HepG2 (cell line): ENCODE measurements at regions not wholly inside any gene's neighbourhood (a gene's known extent, or its start where the extent isn't known, plus 50 kb on each side); places are given as distances from the start of the nearest gene placed in this dataset.

Experiments
- CEBPG ChIP-seq: IDR thresholded peaks from 2 replicates; pipeline ENCODE4 v1.6.1; 2016
- ETV6 ChIP-seq: sonication (generic); formaldehyde crosslinking; conservative IDR thresholded peaks from 2 replicates; pipeline ENCODE4 v1.4.0; 2020; ENCODE audit warnings: missing genetic modification reagents
- KLF12 ChIP-seq: sonication (generic); formaldehyde crosslinking; IDR thresholded peaks from 2 replicates; pipeline ENCODE4 v1.4.0; 2020; ENCODE audit warnings: missing genetic modification reagents, borderline replicate concordance
- MED13 ChIP-seq: sonication (generic); formaldehyde crosslinking; IDR thresholded peaks from 2 replicates; pipeline ENCODE4 v1.5.0; 2020; ENCODE audit warnings: missing genetic modification reagents
- NR2C2 ChIP-seq: sonication (generic); formaldehyde crosslinking; IDR thresholded peaks from 2 replicates; pipeline ENCODE4 v1.4.0; 2020; ENCODE audit warnings: missing genetic modification reagents, mild to moderate bottlenecking, moderate library complexity, borderline replicate concordance
- TCF7 ChIP-seq: sonication (generic); IDR thresholded peaks from 2 replicates; pipeline ENCODE4 v1.6.1; 2016; ENCODE audit warnings: antibody characterized with exemption, low read depth
- TOE1 ChIP-seq: sonication (generic); formaldehyde crosslinking; IDR thresholded peaks from 2 replicates; pipeline ENCODE4 v1.4.0; 2020; ENCODE audit warnings: mild to moderate bottlenecking, missing genetic modification reagents
- ZNF317 ChIP-seq: sonication (generic); formaldehyde crosslinking; IDR thresholded peaks from 2 replicates; pipeline ENCODE4 v1.5.0; 2020; ENCODE audit warnings: mild to moderate bottlenecking, missing genetic modification reagents
- ZNF331 ChIP-seq: sonication (generic); formaldehyde crosslinking; IDR thresholded peaks from 2 replicates; pipeline ENCODE4 v1.4.0; 2020; ENCODE audit warnings: missing genetic modification reagents
- ZNF343 ChIP-seq: sonication (generic); formaldehyde crosslinking; IDR thresholded peaks from 2 replicates; pipeline ENCODE4 v1.4.0; 2020; ENCODE audit warnings: mild to moderate bottlenecking, missing genetic modification reagents
- ZNF543 ChIP-seq: sonication (generic); formaldehyde crosslinking; IDR thresholded peaks from 2 replicates; pipeline ENCODE4 v1.4.0; 2020; ENCODE audit warnings: mild to moderate bottlenecking, missing genetic modification reagents
- ZNF619 ChIP-seq: sonication (generic); formaldehyde crosslinking; IDR thresholded peaks from 2 replicates; pipeline ENCODE4 v1.4.0; 2020; ENCODE audit warnings: mild to moderate bottlenecking, missing genetic modification reagents
- ZNF749 ChIP-seq: sonication (generic); formaldehyde crosslinking; IDR thresholded peaks from 2 replicates; pipeline ENCODE4 v1.8.0; 2022; ENCODE audit warnings: mild to moderate bottlenecking, missing genetic modification reagents, moderate library complexity, borderline replicate concordance
- ZNF761 ChIP-seq: sonication (generic); formaldehyde crosslinking; conservative IDR thresholded peaks from 2 replicates; pipeline ENCODE4 v1.4.0; 2020; ENCODE audit warnings: mild to moderate bottlenecking, missing genetic modification reagents
- TF ChIP-seq, protein P1 (sequence below): sonication (generic); formaldehyde crosslinking; IDR thresholded peaks from 2 replicates; pipeline ENCODE4 v1.5.0; 2020; ENCODE audit warnings: missing genetic modification reagents, mild to moderate bottlenecking, borderline replicate concordance
- TF ChIP-seq, protein P2 (sequence below): sonication (generic); formaldehyde crosslinking; IDR thresholded peaks from 2 replicates; pipeline ENCODE4 v1.4.0; 2020; ENCODE audit warnings: missing genetic modification reagents
- TF ChIP-seq, protein P3 (sequence below): sonication (generic); formaldehyde crosslinking; IDR thresholded peaks from 2 replicates; pipeline ENCODE4 v1.4.0; 2020; ENCODE audit warnings: missing genetic modification reagents, borderline replicate concordance
- TF ChIP-seq, protein P4 (sequence below): IDR thresholded peaks from 2 replicates; pipeline ENCODE4 v1.6.1; 2016; ENCODE audit warnings: low read depth, missing genetic modification reagents, missing compliant biosample characterization

DNA sequence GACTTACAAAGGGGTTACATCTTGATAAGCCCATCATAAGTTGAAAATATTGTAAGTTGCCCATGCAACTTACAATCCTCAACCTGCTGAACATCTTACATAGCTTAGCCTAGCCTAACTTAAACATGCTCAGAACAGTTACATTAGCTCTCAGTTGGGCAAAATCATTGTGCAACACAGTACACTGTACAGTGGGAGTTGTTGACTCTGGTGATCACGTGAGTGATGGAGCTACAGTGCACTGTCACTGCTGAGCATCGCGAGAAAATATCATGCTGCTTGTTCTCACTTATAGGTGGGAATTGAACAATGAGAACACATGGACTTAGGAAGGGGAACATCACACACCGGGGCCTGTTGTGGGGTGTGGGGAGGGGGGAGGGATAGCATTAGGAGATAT lies 214.9 kb upstream of the ZMIZ1 start (continued):
- TF ChIP-seq ZNF761 (CRISPR knock-in tag) (no peak), TOE1 (no peak), ZNF619 (CRISPR knock-in tag) (no peak), ZNF543 (CRISPR knock-in tag) (no peak), ZNF317 (CRISPR knock-in tag) (no peak), KLF12 (CRISPR knock-in tag) (no peak), ZNF343 (CRISPR knock-in tag) (no peak), ZNF331 (CRISPR knock-in tag) (peak; percentile 66; the same call in 1 of the 2 replicates), CEBPG (CRISPR knock-in tag) (peak; percentile 95), ETV6 (no peak), TCF7 (no peak), ZNF749 (CRISPR knock-in tag) (no peak), NR2C2 (CRISPR knock-in tag) (no peak), MED13 (CRISPR knock-in tag) (no peak)
- TF ChIP-seq, protein P1, sequence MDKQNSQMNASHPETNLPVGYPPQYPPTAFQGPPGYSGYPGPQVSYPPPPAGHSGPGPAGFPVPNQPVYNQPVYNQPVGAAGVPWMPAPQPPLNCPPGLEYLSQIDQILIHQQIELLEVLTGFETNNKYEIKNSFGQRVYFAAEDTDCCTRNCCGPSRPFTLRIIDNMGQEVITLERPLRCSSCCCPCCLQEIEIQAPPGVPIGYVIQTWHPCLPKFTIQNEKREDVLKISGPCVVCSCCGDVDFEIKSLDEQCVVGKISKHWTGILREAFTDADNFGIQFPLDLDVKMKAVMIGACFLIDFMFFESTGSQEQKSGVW, result no peak
- TF ChIP-seq, protein P2, sequence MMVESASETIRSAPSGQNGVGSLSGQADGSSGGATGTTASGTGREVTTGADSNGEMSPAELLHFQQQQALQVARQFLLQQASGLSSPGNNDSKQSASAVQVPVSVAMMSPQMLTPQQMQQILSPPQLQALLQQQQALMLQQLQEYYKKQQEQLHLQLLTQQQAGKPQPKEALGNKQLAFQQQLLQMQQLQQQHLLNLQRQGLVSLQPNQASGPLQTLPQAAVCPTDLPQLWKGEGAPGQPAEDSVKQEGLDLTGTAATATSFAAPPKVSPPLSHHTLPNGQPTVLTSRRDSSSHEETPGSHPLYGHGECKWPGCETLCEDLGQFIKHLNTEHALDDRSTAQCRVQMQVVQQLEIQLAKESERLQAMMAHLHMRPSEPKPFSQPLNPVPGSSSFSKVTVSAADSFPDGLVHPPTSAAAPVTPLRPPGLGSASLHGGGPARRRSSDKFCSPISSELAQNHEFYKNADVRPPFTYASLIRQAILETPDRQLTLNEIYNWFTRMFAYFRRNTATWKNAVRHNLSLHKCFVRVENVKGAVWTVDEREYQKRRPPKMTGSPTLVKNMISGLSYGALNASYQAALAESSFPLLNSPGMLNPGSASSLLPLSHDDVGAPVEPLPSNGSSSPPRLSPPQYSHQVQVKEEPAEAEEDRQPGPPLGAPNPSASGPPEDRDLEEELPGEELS, result no peak
- TF ChIP-seq, protein P3, sequence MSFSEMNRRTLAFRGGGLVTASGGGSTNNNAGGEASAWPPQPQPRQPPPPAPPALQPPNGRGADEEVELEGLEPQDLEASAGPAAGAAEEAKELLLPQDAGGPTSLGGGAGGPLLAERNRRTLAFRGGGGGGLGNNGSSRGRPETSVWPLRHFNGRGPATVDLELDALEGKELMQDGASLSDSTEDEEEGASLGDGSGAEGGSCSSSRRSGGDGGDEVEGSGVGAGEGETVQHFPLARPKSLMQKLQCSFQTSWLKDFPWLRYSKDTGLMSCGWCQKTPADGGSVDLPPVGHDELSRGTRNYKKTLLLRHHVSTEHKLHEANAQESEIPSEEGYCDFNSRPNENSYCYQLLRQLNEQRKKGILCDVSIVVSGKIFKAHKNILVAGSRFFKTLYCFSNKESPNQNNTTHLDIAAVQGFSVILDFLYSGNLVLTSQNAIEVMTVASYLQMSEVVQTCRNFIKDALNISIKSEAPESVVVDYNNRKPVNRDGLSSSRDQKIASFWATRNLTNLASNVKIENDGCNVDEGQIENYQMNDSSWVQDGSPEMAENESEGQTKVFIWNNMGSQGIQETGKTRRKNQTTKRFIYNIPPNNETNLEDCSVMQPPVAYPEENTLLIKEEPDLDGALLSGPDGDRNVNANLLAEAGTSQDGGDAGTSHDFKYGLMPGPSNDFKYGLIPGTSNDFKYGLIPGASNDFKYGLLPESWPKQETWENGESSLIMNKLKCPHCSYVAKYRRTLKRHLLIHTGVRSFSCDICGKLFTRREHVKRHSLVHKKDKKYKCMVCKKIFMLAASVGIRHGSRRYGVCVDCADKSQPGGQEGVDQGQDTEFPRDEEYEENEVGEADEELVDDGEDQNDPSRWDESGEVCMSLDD (CRISPR knock-in tag), result no peak
- TF ChIP-seq, protein P4, sequence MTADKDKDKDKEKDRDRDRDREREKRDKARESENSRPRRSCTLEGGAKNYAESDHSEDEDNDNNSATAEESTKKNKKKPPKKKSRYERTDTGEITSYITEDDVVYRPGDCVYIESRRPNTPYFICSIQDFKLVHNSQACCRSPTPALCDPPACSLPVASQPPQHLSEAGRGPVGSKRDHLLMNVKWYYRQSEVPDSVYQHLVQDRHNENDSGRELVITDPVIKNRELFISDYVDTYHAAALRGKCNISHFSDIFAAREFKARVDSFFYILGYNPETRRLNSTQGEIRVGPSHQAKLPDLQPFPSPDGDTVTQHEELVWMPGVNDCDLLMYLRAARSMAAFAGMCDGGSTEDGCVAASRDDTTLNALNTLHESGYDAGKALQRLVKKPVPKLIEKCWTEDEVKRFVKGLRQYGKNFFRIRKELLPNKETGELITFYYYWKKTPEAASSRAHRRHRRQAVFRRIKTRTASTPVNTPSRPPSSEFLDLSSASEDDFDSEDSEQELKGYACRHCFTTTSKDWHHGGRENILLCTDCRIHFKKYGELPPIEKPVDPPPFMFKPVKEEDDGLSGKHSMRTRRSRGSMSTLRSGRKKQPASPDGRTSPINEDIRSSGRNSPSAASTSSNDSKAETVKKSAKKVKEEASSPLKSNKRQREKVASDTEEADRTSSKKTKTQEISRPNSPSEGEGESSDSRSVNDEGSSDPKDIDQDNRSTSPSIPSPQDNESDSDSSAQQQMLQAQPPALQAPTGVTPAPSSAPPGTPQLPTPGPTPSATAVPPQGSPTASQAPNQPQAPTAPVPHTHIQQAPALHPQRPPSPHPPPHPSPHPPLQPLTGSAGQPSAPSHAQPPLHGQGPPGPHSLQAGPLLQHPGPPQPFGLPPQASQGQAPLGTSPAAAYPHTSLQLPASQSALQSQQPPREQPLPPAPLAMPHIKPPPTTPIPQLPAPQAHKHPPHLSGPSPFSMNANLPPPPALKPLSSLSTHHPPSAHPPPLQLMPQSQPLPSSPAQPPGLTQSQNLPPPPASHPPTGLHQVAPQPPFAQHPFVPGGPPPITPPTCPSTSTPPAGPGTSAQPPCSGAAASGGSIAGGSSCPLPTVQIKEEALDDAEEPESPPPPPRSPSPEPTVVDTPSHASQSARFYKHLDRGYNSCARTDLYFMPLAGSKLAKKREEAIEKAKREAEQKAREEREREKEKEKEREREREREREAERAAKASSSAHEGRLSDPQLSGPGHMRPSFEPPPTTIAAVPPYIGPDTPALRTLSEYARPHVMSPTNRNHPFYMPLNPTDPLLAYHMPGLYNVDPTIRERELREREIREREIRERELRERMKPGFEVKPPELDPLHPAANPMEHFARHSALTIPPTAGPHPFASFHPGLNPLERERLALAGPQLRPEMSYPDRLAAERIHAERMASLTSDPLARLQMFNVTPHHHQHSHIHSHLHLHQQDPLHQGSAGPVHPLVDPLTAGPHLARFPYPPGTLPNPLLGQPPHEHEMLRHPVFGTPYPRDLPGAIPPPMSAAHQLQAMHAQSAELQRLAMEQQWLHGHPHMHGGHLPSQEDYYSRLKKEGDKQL (CRISPR knock-in tag), result no peak
